Neural progenitor cell (in vitro differentiated cells): ENCODE measurements at regions not wholly inside any gene's neighbourhood (a gene's known extent, or its start where the extent isn't known, plus 50 kb on each side); places are given as distances from the start of the nearest gene placed in this dataset.

Experiments
- CTCF ChIP-seq: fragments of 200-600 bp; sonication (generic); IDR thresholded peaks from 2 replicates; pipeline ENCODE4 v1.5.1; 2017; ENCODE audit warnings: antibody characterized with exemption, mild to moderate bottlenecking
- EZH2 ChIP-seq: fragments of 200-600 bp; sonication (generic); IDR thresholded peaks from 2 replicates; pipeline ENCODE4 v1.6.1; 2017; ENCODE audit warnings: antibody characterized with exemption, mild to moderate bottlenecking, moderate library complexity

GRCh38 chr16:52034830-52035229, 512.1 kb downstream of the TOX3 start:
- TF ChIP-seq CTCF = no peak
- TF ChIP-seq EZH2 = no peak
